ENCODE measurements at regions not wholly inside any gene's neighbourhood (a gene's known extent, or its start where the extent isn't known, plus 50 kb on each side); places are given as distances from the start of the nearest gene placed in this dataset.

GRCh38 chr4:53713296-53713695 lies 122.0 kb upstream of the LNX1 start:
- DNase-seq (no peak), ATAC-seq (no peak)
- Histone ChIP-seq H3K79me2 (ENCODE audit: low read length) (no peaks in the 10 kb centered on the region), H3K9ac (ENCODE audit: low read length) (no peak overlapping the region), H3K4me1 (ENCODE audit: insufficient read depth, low read length) (no peaks in the 10 kb centered on the region), H3F3A (ENCODE audit: low read length, unreplicated experiment) (no peaks in the 10 kb centered on the region), H2AFZ (ENCODE audit: low read length) (no peak overlapping the region), H3K27me3 (ENCODE audit: low read length) (no peaks in the 10 kb centered on the region), H3K27ac (ENCODE audit: low read length) (no peak overlapping the region), H3K9me3 (ENCODE audit: low read length) (no peaks in the 10 kb centered on the region), H4K20me1 (ENCODE audit: low read length) (no peaks in the 10 kb centered on the region), H3K36me3 (ENCODE audit: low read depth, low read length) (no peaks in the 10 kb centered on the region), H3K4me2 (ENCODE audit: low read length) (no peak overlapping the region), H3K9me2 (replicated peaks; ENCODE audit: low read length) (no peaks in the 10 kb centered on the region), H3K4me3 (ENCODE audit: low read length) (no peak overlapping the region)
- ChIA-PET POLR2A (ENCODE audit: unreplicated experiment) (no interaction called here), CTCF (no interaction called here)
- TF ChIP-seq CTCF (conservative IDR thresholded peaks at IDR 0.05; ENCODE audit: low read depth, low read length) (no peak), EZH2 (IDR thresholded peaks at IDR 0.05; ENCODE audit: low read length, unreplicated experiment) (no peak), EZH2phosphoT487 (IDR thresholded peaks at IDR 0.05; ENCODE audit: borderline replicate concordance, low read length) (no peak)
- intact Hi-C loops (cut with micrococcal nuclease), result no loop called here
- BruUV-seq (replicated peaks), result no TSS peak

DNA sequence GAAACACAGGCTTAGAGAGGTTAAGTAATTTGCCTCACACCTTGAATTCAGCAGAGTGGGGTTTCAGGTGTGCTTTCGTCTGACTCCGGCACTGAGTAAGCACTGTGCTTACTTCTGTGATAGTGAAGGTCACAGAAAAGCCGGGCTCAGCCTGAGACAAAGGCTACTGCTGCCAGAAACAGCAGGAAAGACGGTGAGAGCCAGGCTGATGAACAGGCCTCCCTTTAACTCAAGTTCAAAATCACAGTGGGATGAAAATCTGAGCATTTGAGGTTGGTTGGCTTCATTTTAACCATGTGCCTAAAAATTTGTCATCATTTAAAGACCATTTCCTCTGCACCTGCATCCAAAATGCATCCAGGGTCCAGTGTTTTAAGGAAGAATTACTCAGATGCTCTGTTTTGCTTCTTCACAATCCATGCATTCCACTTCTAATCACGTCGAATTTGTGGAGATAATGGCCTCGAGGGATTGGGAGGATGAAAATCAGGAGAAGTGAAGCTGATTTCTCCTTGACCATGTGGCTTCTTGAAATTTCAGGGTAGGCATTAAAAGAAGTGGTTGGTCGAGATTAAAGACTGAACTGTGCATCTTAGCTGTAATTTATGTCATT lies 121.2 kb upstream of the LNX1 start:
- no peak overlapping the region for H3K9ac ChIP-seq (ENCODE audit: low read length)
- TF ChIP-seq EZH2 (IDR thresholded peaks at IDR 0.05; ENCODE audit: low read length, unreplicated experiment) (no peak), CTCF (conservative IDR thresholded peaks at IDR 0.05; ENCODE audit: low read depth, low read length) (no peak), EZH2phosphoT487 (IDR thresholded peaks at IDR 0.05; ENCODE audit: borderline replicate concordance, low read length) (no peak)
- H3K79me2 ChIP-seq (ENCODE audit: low read length), result no peaks in the 10 kb centered on the region
- no peaks in the 10 kb centered on the region for H3K27me3 ChIP-seq (ENCODE audit: low read length)
- no peak overlapping the region for H3K4me3 ChIP-seq (ENCODE audit: low read length)
- no peak overlapping the region for H3K27ac ChIP-seq (ENCODE audit: low read length)
- H3K4me2 ChIP-seq (ENCODE audit: low read length), result no peak overlapping the region
- no peaks in the 10 kb centered on the region for H3K9me3 ChIP-seq (ENCODE audit: low read length)
- no peak for DNase-seq
- no TSS peak for BruUV-seq (replicated peaks)
- POLR2A ChIA-PET (ENCODE audit: unreplicated experiment), result interaction anchor here (0.6 kb wide), 1 partner anchor 69 kb away, joined by 6 read pairs; no protein-coding TSS in a partner anchor
- no peaks in the 10 kb centered on the region for H3K4me1 ChIP-seq (ENCODE audit: insufficient read depth, low read length)
- CTCF ChIA-PET, result no interaction called here
- H4K20me1 ChIP-seq (ENCODE audit: low read length), result no peaks in the 10 kb centered on the region
- H3K9me2 ChIP-seq (replicated peaks; ENCODE audit: low read length), result no peaks in the 10 kb centered on the region
- H3K36me3 ChIP-seq (ENCODE audit: low read depth, low read length), result no peaks in the 10 kb centered on the region
- H2AFZ ChIP-seq (ENCODE audit: low read length), result no peak overlapping the region
- no peak for ATAC-seq
- intact Hi-C loops (cut with micrococcal nuclease), result no loop called here
- H3F3A ChIP-seq (ENCODE audit: low read length, unreplicated experiment), result no peaks in the 10 kb centered on the region

DNA sequence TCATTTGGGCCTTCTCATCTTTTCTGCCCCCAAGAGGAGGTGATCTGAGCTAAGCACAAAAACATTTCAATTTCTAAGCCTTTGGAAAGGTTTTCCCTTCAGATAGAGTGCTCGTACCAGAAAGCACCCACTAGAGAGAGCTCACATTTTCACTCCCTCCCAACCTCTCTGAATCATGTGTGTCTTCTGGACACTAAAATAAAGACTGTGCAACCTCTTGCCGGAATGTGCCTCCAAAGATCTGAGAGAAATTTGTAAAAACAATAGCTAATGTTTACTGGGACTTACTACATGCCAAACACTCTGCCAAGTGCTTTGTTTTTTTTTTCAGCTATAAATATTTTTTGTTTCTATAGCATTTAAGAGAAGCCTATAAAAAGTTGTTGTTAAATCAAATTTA lies 120.6 kb upstream of the LNX1 start:
- H3F3A ChIP-seq (ENCODE audit: low read length, unreplicated experiment), result no peaks in the 10 kb centered on the region
- no peak for ATAC-seq
- no TSS peak for BruUV-seq (replicated peaks)
- no peaks in the 10 kb centered on the region for H3K27me3 ChIP-seq (ENCODE audit: low read length)
- POLR2A ChIA-PET (ENCODE audit: unreplicated experiment), result interaction anchor here (0.6 kb wide), 1 partner anchor 70 kb away, joined by 6 read pairs; no protein-coding TSS in a partner anchor
- no peak overlapping the region for H3K4me2 ChIP-seq (ENCODE audit: low read length)
- H3K4me3 ChIP-seq (ENCODE audit: low read length), result no peak overlapping the region
- no peaks in the 10 kb centered on the region for H3K9me3 ChIP-seq (ENCODE audit: low read length)
- no peaks in the 10 kb centered on the region for H3K4me1 ChIP-seq (ENCODE audit: insufficient read depth, low read length)
- no peaks in the 10 kb centered on the region for H3K9me2 ChIP-seq (replicated peaks; ENCODE audit: low read length)
- H2AFZ ChIP-seq (ENCODE audit: low read length), result no peak overlapping the region
- H3K27ac ChIP-seq (ENCODE audit: low read length), result no peak overlapping the region
- no peaks in the 10 kb centered on the region for H4K20me1 ChIP-seq (ENCODE audit: low read length)
- H3K79me2 ChIP-seq (ENCODE audit: low read length), result no peaks in the 10 kb centered on the region
- CTCF ChIA-PET, result interaction anchor here (0.7 kb wide), 1 partner anchor 65 kb away, joined by 3 read pairs; no protein-coding TSS in a partner anchor
- DNase-seq, result no peak
- TF ChIP-seq EZH2 (IDR thresholded peaks at IDR 0.05; ENCODE audit: low read length, unreplicated experiment) (no peak), EZH2phosphoT487 (IDR thresholded peaks at IDR 0.05; ENCODE audit: borderline replicate concordance, low read length) (no peak), CTCF (conservative IDR thresholded peaks at IDR 0.05; ENCODE audit: low read depth, low read length) (no peak)
- intact Hi-C loops (cut with micrococcal nuclease), result no loop called here
- no peak overlapping the region for H3K9ac ChIP-seq (ENCODE audit: low read length)
- no peaks in the 10 kb centered on the region for H3K36me3 ChIP-seq (ENCODE audit: low read depth, low read length)
